ENCODE measurements at regions not wholly inside any gene's neighbourhood (a gene's known extent, or its start where the extent isn't known, plus 50 kb on each side); places are given as distances from the start of the nearest gene placed in this dataset.

DNA sequence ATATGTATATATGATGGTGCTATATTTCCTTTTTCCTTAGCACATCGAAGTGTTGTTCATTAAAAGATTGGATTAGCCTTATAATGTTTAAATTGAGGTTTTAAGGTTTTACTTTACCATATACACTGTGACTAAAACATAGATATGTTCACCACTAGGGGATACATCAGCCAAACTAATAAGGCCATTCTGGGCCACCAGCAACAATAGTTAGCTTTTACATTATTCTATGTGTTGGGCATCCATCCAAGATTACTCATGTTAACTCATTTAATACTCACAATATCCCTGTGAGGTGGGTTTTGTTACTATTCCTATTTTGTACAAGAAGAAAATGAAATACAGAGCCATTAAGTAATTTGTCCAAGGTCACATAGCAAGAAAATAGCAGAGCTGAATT, 202.6 kb upstream of the AVPR1A start:
- no peak overlapping the region for H3T11ph ChIP-seq (ENCODE audit: low read length)
- H3K4me3 Mint-ChIP-seq, result no peak overlapping the region

More for the DNA sequence above, 202.6 kb upstream of the AVPR1A start:
- Histone ChIP-seq H4K8ac (replicated peaks; ENCODE audit: insufficient read length, low read depth, low read length) (no peak overlapping the region), H3K9ac (ENCODE audit: extremely low read depth, insufficient read length, low read length) (no peak overlapping the region), H3K27me3 (ENCODE audit: insufficient read depth, low read length) (no peaks in the 10 kb centered on the region), H3K23ac (ENCODE audit: insufficient read length, low read depth, low read length) (no peak overlapping the region), H4K20me1 (ENCODE audit: control insufficient read depth, insufficient read depth, insufficient read length) (no peaks in the 10 kb centered on the region), H4K91ac (ENCODE audit: insufficient read length, low read depth, low read length) (no peak overlapping the region), H2AK5ac (ENCODE audit: insufficient read length, low read length) (no peak overlapping the region), H2BK15ac (ENCODE audit: low read depth, low read length) (no peak overlapping the region), H3K27ac (ENCODE audit: insufficient read length, low read depth, low read length) (no peak overlapping the region), H2BK20ac (ENCODE audit: low read depth, low read length, poor library complexity, severe bottlenecking) (no peak overlapping the region), H3K18ac (ENCODE audit: insufficient read length, low read depth, low read length) (no peak overlapping the region), H3K56ac (ENCODE audit: insufficient read length, low read depth, low read length) (no peak overlapping the region), H3K4me2 (ENCODE audit: insufficient read depth, insufficient read length, low read length) (no peak overlapping the region), H3K9me3 (ENCODE audit: control insufficient read depth, low read depth, low read length) (no peaks in the 10 kb centered on the region), H3K79me2 (ENCODE audit: insufficient read depth, low read length) (no peaks in the 10 kb centered on the region), H2AFZ (ENCODE audit: low read length) (no peak overlapping the region), H3K14ac (ENCODE audit: insufficient read depth, low read length) (no peak overlapping the region), H3K23me2 (ENCODE audit: insufficient read length, low read depth, low read length, poor library complexity, severe bottlenecking) (no peaks in the 10 kb centered on the region), H4K5ac (ENCODE audit: insufficient read length, low read depth, low read length) (no peak overlapping the region), H2BK12ac (ENCODE audit: insufficient read length, low read depth, low read length) (no peak overlapping the region), H3K4me1 (ENCODE audit: insufficient read depth, low read length) (no peaks in the 10 kb centered on the region; the same call in 1 of the 2 replicates), H3K79me1 (ENCODE audit: insufficient read depth, low read depth, low read length, poor library complexity, severe bottlenecking) (no peaks in the 10 kb centered on the region), H2BK5ac (ENCODE audit: insufficient read length, low read length) (no peak overlapping the region), H3K4ac (ENCODE audit: low read depth, low read length) (no peak overlapping the region), H2BK120ac (ENCODE audit: low read depth, low read length, poor library complexity, severe bottlenecking) (no peak overlapping the region)
- no CpG with 5 or more reads among the region's 1 CpG for whole genome bisulfite sequencing (ENCODE audit: extremely low coverage, insufficient read length, low lambda C conversion rate)
- Mint-ChIP-seq H3K36me3 (ENCODE audit: insufficient read depth in 1 of 3, low read depth in 3 of 3) (no peaks in the 10 kb centered on the region), H3K9me3 (no peaks in the 10 kb centered on the region), H3K27ac (no peak overlapping the region), H3K4me1 (peaks cover 0 to 2% of the 10 kb centered on the region in 2 experiments; a peak in 1 of 4 replicates), H3K27me3 (ENCODE audit: low read depth) (no peaks in the 10 kb centered on the region)
- DNase-seq, result no peak
- TF ChIP-seq, protein P1, sequence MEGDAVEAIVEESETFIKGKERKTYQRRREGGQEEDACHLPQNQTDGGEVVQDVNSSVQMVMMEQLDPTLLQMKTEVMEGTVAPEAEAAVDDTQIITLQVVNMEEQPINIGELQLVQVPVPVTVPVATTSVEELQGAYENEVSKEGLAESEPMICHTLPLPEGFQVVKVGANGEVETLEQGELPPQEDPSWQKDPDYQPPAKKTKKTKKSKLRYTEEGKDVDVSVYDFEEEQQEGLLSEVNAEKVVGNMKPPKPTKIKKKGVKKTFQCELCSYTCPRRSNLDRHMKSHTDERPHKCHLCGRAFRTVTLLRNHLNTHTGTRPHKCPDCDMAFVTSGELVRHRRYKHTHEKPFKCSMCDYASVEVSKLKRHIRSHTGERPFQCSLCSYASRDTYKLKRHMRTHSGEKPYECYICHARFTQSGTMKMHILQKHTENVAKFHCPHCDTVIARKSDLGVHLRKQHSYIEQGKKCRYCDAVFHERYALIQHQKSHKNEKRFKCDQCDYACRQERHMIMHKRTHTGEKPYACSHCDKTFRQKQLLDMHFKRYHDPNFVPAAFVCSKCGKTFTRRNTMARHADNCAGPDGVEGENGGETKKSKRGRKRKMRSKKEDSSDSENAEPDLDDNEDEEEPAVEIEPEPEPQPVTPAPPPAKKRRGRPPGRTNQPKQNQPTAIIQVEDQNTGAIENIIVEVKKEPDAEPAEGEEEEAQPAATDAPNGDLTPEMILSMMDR (conservative IDR thresholded peaks at IDR 0.05), result peak; percentile 31; the same call in 1 of the 3 replicates
